ENCODE measurements at regions not wholly inside any gene's neighbourhood (a gene's known extent, or its start where the extent isn't known, plus 50 kb on each side); places are given as distances from the start of the nearest gene placed in this dataset.

GRCh38 chr1:229942501-229942900, 124.5 kb upstream of the GALNT2 start:
- no peak overlapping the region for H3K4me3 ChIP-seq (ENCODE audit: low read length)
- no peak for DNase-seq (ENCODE audit: low read depth, low spot score)

GRCh38 chr1:229943148-229943714, 123.8 kb upstream of the GALNT2 start:
- DNase-seq (ENCODE audit: low read depth, low spot score): no peak
- no peak overlapping the region for H3K4me3 ChIP-seq (ENCODE audit: low read length)

- H3K4me3 ChIP-seq (ENCODE audit: low read length): no peak overlapping the region
- no peak for DNase-seq (ENCODE audit: low read depth, low spot score)
Observed at GRCh38 chr1:229943988-229944743, 122.9 kb upstream of the GALNT2 start.

- DNase-seq (ENCODE audit: low read depth, low spot score): no peak
- no peak overlapping the region for H3K4me3 ChIP-seq (ENCODE audit: low read length)
Observed at GRCh38 chr1:229945795-229946194, 121.2 kb upstream of the GALNT2 start.

GRCh38 chr1:229947968-229948367, 119.1 kb upstream of the GALNT2 start:
- DNase-seq (ENCODE audit: low read depth, low spot score): no peak
- no peak overlapping the region for H3K4me3 ChIP-seq (ENCODE audit: low read length)

GRCh38 chr1:229948438-229948837, 118.6 kb upstream of the GALNT2 start:
- no peak overlapping the region for H3K4me3 ChIP-seq (ENCODE audit: low read length)
- no peak for DNase-seq (ENCODE audit: low read depth, low spot score)

GRCh38 chr1:229949500-229949899, 117.5 kb upstream of the GALNT2 start:
- no peak for DNase-seq (ENCODE audit: low read depth, low spot score)
- no peak overlapping the region for H3K4me3 ChIP-seq (ENCODE audit: low read length)

- DNase-seq (ENCODE audit: low read depth, low spot score): no peak
- no peak overlapping the region for H3K4me3 ChIP-seq (ENCODE audit: low read length)
Observed at GRCh38 chr1:229950020-229950419, 117.0 kb upstream of the GALNT2 start.

- DNase-seq (ENCODE audit: low read depth, low spot score): no peak
- no peak overlapping the region for H3K4me3 ChIP-seq (ENCODE audit: low read length)
Observed at GRCh38 chr1:229950908-229951307, 116.1 kb upstream of the GALNT2 start.

GRCh38 chr1:229951856-229952534, 115.0 kb upstream of the GALNT2 start:
- no peak for DNase-seq (ENCODE audit: low read depth, low spot score)

GRCh38 chr1:229952670-229953520, 114.1 kb upstream of the GALNT2 start:
- H3K4me3 ChIP-seq (ENCODE audit: low read length): no peak overlapping the region
- no peak for DNase-seq (ENCODE audit: low read depth, low spot score)

More at GRCh38 chr1:229951856-229952534, 115.0 kb upstream of the GALNT2 start:
- no peak overlapping the region for H3K4me3 ChIP-seq (ENCODE audit: low read length)

- DNase-seq (ENCODE audit: low read depth, low spot score): peak; percentile 36
Observed at GRCh38 chr1:229953736-229954326, 113.2 kb upstream of the GALNT2 start.

GRCh38 chr1:229964281-229964680, 102.8 kb upstream of the GALNT2 start:
- no peak for DNase-seq (ENCODE audit: low read depth, low spot score)
- H3K4me3 ChIP-seq (ENCODE audit: low read length): no peak overlapping the region

More at GRCh38 chr1:229953736-229954326, 113.2 kb upstream of the GALNT2 start:
- H3K4me3 ChIP-seq (ENCODE audit: low read length): no peak overlapping the region

- peak; percentile 18 for DNase-seq (ENCODE audit: low read depth, low spot score)
- H3K4me3 ChIP-seq (ENCODE audit: low read length): no peak overlapping the region
Observed at GRCh38 chr1:229970714-229971113, 96.3 kb upstream of the GALNT2 start.

GRCh38 chr1:229971141-229971540, 95.9 kb upstream of the GALNT2 start:
- no peak for DNase-seq (ENCODE audit: low read depth, low spot score)
- no peak overlapping the region for H3K4me3 ChIP-seq (ENCODE audit: low read length)

GRCh38 chr1:229972600-229973296, 94.3 kb upstream of the GALNT2 start:
- no peak overlapping the region for H3K4me3 ChIP-seq (ENCODE audit: low read length)
- DNase-seq (ENCODE audit: low read depth, low spot score): peak; percentile 10

- no peak overlapping the region for H3K4me3 ChIP-seq (ENCODE audit: low read length)
Observed at GRCh38 chr1:229973297-229973612, 93.8 kb upstream of the GALNT2 start.

GRCh38 chr1:229975047-229975446, 92.0 kb upstream of the GALNT2 start:
- H3K4me3 ChIP-seq (ENCODE audit: low read length): no peak overlapping the region

More at GRCh38 chr1:229973297-229973612, 93.8 kb upstream of the GALNT2 start:
- no peak for DNase-seq (ENCODE audit: low read depth, low spot score)

GRCh38 chr1:229980009-229980408, 87.0 kb upstream of the GALNT2 start:
- no peak for DNase-seq (ENCODE audit: low read depth, low spot score)
- H3K4me3 ChIP-seq (ENCODE audit: low read length): no peak overlapping the region

More at GRCh38 chr1:229975047-229975446, 92.0 kb upstream of the GALNT2 start:
- DNase-seq (ENCODE audit: low read depth, low spot score): no peak

Measured in Jurkat, Clone E6-1 (cell line).